ENCODE measurements at regions not wholly inside any gene's neighbourhood (a gene's known extent, or its start where the extent isn't known, plus 50 kb on each side); places are given as distances from the start of the nearest gene placed in this dataset.

DNA sequence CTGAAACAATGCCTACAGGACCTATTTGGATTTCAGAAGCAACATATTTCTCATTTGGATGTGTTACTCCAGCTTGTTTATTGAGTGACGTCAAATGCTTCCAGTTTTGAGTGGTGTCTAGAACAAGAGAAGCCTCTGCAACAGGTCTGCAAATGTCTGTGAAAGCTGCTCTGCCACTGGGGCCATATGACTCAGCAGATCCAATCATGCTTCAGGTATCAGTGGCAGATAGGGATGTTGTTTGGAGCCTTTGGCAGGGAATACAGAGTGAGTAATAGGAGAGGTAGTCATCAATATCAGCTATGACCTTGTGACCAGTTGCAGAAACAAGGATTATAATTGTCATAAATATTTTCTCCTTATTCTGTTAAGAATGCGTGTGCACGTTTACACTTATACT is 141.1 kb upstream of the ZXDA start:
- no peak for DNase-seq

DNA sequence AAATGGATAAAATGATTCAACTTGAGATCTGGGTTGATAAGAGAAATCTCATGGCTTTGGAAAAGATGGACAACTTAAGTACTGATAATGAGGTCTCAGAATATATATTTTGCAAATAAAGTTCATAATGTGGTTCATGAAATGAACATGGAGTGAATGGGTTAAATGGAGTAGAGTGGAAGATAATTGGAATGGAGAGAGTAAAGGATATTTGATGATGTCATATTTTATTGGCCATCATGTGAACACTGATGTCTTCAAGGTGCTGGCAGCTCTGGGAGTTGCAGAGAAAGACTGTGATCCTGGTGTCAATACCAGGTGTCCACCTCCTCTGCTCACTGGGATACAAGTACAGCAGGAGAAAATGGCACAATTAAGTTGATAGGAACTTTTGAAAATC is 133.9 kb upstream of the ZXDA start:
- no peak for DNase-seq

DNA sequence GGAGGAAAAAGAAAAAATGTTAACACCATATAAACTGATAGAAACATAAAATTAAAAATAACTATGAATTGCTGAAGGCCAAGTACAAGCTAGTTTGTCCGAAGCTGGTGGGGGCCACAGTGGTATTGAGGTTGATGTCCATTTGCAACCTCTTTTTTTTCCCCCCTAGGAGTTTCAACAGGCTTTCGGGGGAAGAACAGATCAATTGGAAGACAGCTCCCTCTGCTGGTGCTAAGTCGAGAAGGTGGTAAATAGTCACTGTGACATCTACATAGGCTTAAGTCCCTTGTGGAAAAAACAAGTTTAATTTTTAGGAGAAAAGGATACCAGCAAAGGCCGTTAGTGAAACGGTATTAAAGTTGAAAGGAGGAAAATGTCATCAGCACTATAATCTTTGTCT is 115.7 kb upstream of the ZXDA start:
- peak; percentile 5 for DNase-seq

DNA sequence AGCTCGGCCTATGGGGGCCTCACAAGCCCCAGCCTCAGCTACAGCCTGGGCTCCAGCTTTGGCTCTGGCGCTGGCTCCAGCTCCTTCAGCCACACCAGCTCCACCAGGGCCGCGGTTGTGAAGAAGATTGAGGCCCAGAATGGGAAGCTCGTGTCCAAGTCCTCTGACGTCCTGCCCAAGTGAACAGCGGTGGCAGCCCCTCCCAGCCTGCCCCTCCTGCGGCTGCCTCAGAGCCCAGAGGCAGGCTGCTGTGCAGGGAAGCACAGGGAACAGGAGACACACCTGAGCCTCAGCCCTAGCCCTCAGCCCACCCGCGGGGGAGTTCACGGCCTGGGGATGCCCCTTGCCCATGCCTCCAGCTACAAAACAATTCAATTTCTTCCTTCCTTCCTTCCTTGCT is 75.7 kb upstream of the ZXDA start:
- no peak for DNase-seq

DNA sequence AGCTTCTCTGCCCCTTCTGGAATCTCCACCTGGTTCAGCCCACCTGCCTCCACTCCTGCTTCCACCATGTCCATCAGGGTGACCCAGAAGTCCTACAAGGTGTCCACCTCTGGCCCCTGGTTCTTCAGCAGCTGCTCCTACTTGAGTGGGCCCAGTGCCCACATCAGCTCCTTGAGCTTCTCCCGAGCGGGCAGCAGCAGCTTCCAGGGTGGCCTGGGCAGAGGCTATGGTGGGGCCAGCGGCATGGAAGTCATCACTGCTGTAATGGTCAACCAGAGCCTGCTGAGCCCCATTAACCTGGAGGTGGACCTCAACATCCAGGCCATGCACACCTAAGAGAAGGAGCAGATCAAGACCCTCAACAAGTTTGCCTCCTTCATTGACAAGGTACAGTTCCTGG is 74.4 kb upstream of the ZXDA start:
- no peak for DNase-seq

DNA sequence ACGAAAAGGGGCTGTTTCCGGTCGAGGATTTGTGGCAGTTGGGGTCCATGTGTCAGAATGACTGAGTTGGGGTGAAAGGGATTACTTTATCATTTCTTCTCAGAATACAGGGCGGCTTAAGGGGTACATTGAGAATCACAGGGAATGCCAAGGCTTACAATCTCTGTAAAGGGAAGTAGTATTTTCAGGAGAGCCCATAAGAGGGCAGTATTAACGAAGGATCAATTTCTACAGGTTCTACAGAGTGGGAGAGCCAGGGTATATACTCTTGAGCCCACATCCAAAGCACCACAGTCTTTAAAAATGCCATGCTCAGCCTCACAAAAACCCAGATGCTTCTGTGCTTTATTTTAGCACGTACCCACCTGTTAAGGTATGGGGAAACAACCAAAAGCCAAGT is 67.7 kb upstream of the ZXDA start:
- no peak for DNase-seq

DNA sequence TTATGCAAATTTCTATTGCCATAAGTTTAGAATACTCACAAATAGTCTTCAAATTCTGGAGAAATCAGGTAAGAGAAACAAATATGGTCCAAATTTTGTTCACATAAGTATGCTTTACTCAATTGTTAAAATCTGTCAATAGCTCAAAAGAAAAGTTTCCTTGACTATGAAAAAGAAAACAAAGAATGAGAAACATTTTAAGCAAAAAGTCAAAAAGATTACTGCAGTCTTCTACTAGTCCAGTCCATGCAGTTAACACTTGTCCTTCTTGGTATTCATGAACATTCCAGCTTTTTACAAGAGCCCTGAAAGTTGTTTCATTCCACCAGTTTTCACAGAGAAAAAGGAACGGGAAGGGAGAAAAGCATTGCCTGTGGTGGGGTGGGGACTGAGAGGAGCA is 54.7 kb upstream of the ZXDA start:
- DNase-seq: no peak
